ENCODE measurements at regions not wholly inside any gene's neighbourhood (a gene's known extent, or its start where the extent isn't known, plus 50 kb on each side); places are given as distances from the start of the nearest gene placed in this dataset.

GRCh38 chrX:42680666-42681065 lies 97.3 kb downstream of the PPP1R2C start:
- TF ChIP-seq CTCF (IDR thresholded peaks at IDR 0.05), result no peak
- intact Hi-C loops (cut with DNase I; ENCODE audit: low total_unique reads), result no loop called here

GRCh38 chrX:42678133-42678532 lies 99.8 kb downstream of the PPP1R2C start:
- Histone ChIP-seq H3K36me3 (no peaks in the 10 kb centered on the region), H3K4me1 (no peaks in the 10 kb centered on the region), H3K27me3 (no peaks in the 10 kb centered on the region), H3K9me3 (no peaks in the 10 kb centered on the region), H3K27ac (no peak overlapping the region), H3K4me3 (no peak overlapping the region)
- no peak for TF ChIP-seq CTCF (IDR thresholded peaks at IDR 0.05)
- intact Hi-C loops (cut with DNase I; ENCODE audit: low total_unique reads), result no loop called here
- DNase-seq, result no peak

More at GRCh38 chrX:42680666-42681065, 97.3 kb downstream of the PPP1R2C start:
- DNase-seq, result peak in 1 of 2 donors; percentile 18
- Histone ChIP-seq H3K4me1 (no peaks in the 10 kb centered on the region), H3K27me3 (no peaks in the 10 kb centered on the region), H3K36me3 (no peaks in the 10 kb centered on the region), H3K27ac (no peak overlapping the region), H3K4me3 (no peak overlapping the region), H3K9me3 (no peaks in the 10 kb centered on the region)

GRCh38 chrX:42673301-42673810 lies 104.6 kb downstream of the PPP1R2C start:
- no peak for TF ChIP-seq CTCF (IDR thresholded peaks at IDR 0.05)
- H3K4me3 ChIP-seq, result no peak overlapping the region
- H3K27ac ChIP-seq, result no peak overlapping the region
- intact Hi-C loops (cut with DNase I; ENCODE audit: low total_unique reads), result no loop called here
- no peaks in the 10 kb centered on the region for H3K27me3 ChIP-seq
- no peaks in the 10 kb centered on the region for H3K9me3 ChIP-seq
- no peaks in the 10 kb centered on the region for H3K36me3 ChIP-seq
- H3K4me1 ChIP-seq, result no peaks in the 10 kb centered on the region
- no peak for DNase-seq

- TF ChIP-seq CTCF (IDR thresholded peaks at IDR 0.05), result no peak
These were observed 113.3 kb downstream of the PPP1R2C start for GRCh38 chrX:42664680-42665079.

GRCh38 chrX:42628471-42628870 lies 149.5 kb downstream of the PPP1R2C start:
- Histone ChIP-seq H3K4me3 (no peak overlapping the region), H3K27me3 (no peaks in the 10 kb centered on the region), H3K9me3 (no peaks in the 10 kb centered on the region), H3K4me1 (no peaks in the 10 kb centered on the region), H3K27ac (no peak overlapping the region), H3K36me3 (no peaks in the 10 kb centered on the region)
- no peak for TF ChIP-seq CTCF (IDR thresholded peaks at IDR 0.05)
- intact Hi-C loops (cut with DNase I; ENCODE audit: low total_unique reads), result no loop called here
- no peak for DNase-seq

More at GRCh38 chrX:42664680-42665079, 113.3 kb downstream of the PPP1R2C start:
- no peaks in the 10 kb centered on the region for H3K9me3 ChIP-seq
- H3K4me1 ChIP-seq, result no peaks in the 10 kb centered on the region
- H3K27ac ChIP-seq, result no peak overlapping the region
- no peak overlapping the region for H3K4me3 ChIP-seq
- no peaks in the 10 kb centered on the region for H3K36me3 ChIP-seq
- intact Hi-C loops (cut with DNase I; ENCODE audit: low total_unique reads), result no loop called here
- no peaks in the 10 kb centered on the region for H3K27me3 ChIP-seq
- DNase-seq, result no peak

GRCh38 chrX:42627891-42628290 lies 150.1 kb downstream of the PPP1R2C start:
- Histone ChIP-seq H3K27me3 (no peaks in the 10 kb centered on the region), H3K4me3 (no peak overlapping the region), H3K27ac (no peak overlapping the region), H3K36me3 (no peaks in the 10 kb centered on the region), H3K4me1 (no peaks in the 10 kb centered on the region), H3K9me3 (no peaks in the 10 kb centered on the region)
- TF ChIP-seq CTCF (IDR thresholded peaks at IDR 0.05), result no peak
- intact Hi-C loops (cut with DNase I; ENCODE audit: low total_unique reads), result no loop called here
- DNase-seq, result no peak

Measured in tibial artery (tissue), 4 donors.